PC-9 (cell line): ENCODE measurements at regions not wholly inside any gene's neighbourhood (a gene's known extent, or its start where the extent isn't known, plus 50 kb on each side); places are given as distances from the start of the nearest gene placed in this dataset.

Experiments
- BruUV-seq: library from RNA; stranded (reverse); fragments of 400-500 nt; replicated peaks from 2 replicates; lab custom pipeline; 2021; lab: Mats Ljungman, UMichigan
- CTCF ChIA-PET: fragments of 300-600 bp; sonication (Branson Sonifier 250); formaldehyde crosslinking; loops from one replicate; lab custom pipeline; 2022; ENCODE audit warnings: antibody characterized with exemption; lab: Charles Lee
- POLR2A ChIA-PET: fragments of 300-600 bp; sonication (Branson Sonifier 250); formaldehyde crosslinking; loops from one replicate; lab custom pipeline; 2022; ENCODE audit warnings: antibody characterized with exemption; ENCODE audit not compliant: unreplicated experiment; lab: Charles Lee
- DNase-seq, 2 experiments: peaks; one replicate each; pipeline versions ENCODE4 v3.0.0 to v3.0.0-alpha.2; 2015 to 2022; ENCODE audit warnings: mixed read lengths in 1 of 2
- H2AFZ ChIP-seq: fragments of 200-600 bp; sonication (generic); 2 replicates; pipeline ENCODE4 v1.8.1; 2017; ENCODE audit warnings: antibody characterized with exemption
- H3F3A ChIP-seq: fragments of 200-600 bp; sonication (generic); 2 replicates; pipeline ENCODE4 v1.8.1; 2017; ENCODE audit warnings: antibody characterized with exemption, mild to moderate bottlenecking, low read depth; ENCODE audit not compliant: insufficient read depth
- H3K27ac ChIP-seq: fragments of 200-600 bp; sonication (generic); 2 replicates; pipeline ENCODE4 v1.6.1; 2016; ENCODE audit warnings: mixed run types
- H3K27me3 ChIP-seq: fragments of 200-600 bp; sonication (generic); 2 replicates; pipeline ENCODE4 v1.6.1; 2016; ENCODE audit warnings: low read depth, mixed run types; ENCODE audit not compliant: insufficient read depth
- H3K36me3 ChIP-seq: fragments of 200-600 bp; sonication (generic); 2 replicates; pipeline ENCODE4 v1.6.1; 2016; ENCODE audit warnings: low read depth, mixed run types
- H3K4me1 ChIP-seq: fragments of 200-600 bp; sonication (generic); replicated peaks from 2 replicates; pipeline ENCODE4 v1.6.1; 2016; ENCODE audit warnings: mixed run types; ENCODE audit not compliant: insufficient read depth
- H3K4me2 ChIP-seq: fragments of 200-600 bp; sonication (generic); 2 replicates; pipeline ENCODE4 v1.6.1; 2017; ENCODE audit warnings: mixed run types
- H3K4me3 ChIP-seq: fragments of 200-600 bp; sonication (generic); 2 replicates; pipeline ENCODE4 v1.6.1; 2016; ENCODE audit warnings: mixed run types
- H3K79me2 ChIP-seq: fragments of 200-600 bp; sonication (generic); 2 replicates; pipeline ENCODE4 v1.6.1; 2017; ENCODE audit warnings: low read depth, mixed run types
- H3K9me2 ChIP-seq: fragments of 200-600 bp; sonication (generic); 2 replicates; pipeline ENCODE4 v1.8.1; 2017; ENCODE audit warnings: mild to moderate bottlenecking; ENCODE audit not compliant: insufficient read depth
- H3K9me3 ChIP-seq: fragments of 200-600 bp; sonication (generic); 2 replicates; pipeline ENCODE4 v1.8.1; 2016; ENCODE audit warnings: low read depth; ENCODE audit not compliant: insufficient read depth
- H4K20me1 ChIP-seq: fragments of 200-600 bp; sonication (generic); 2 replicates; pipeline ENCODE4 v1.8.1; 2017; ENCODE audit not compliant: insufficient read depth
- CTCF ChIP-seq: fragments of 200-600 bp; sonication (generic); conservative IDR thresholded peaks from 2 replicates; pipeline ENCODE4 v1.6.1; 2017; ENCODE audit warnings: mixed run types, antibody characterized with exemption, mild to moderate bottlenecking, moderate library complexity
- EZH2 ChIP-seq: fragments of 200-600 bp; sonication (generic); IDR thresholded peaks from 2 replicates; pipeline ENCODE4 v1.8.0; 2017; ENCODE audit warnings: antibody characterized with exemption, low read depth
- intact Hi-C: fragments of 100-400 bp; cut with micrococcal nuclease; formaldehyde crosslinking; loops from one replicate; pipeline ENCODE4 v1.10.0; 2022; ENCODE audit not compliant: unreplicated experiment

- no peaks in the 10 kb centered on the region for H4K20me1 ChIP-seq
- H2AFZ ChIP-seq = no peak overlapping the region
- H3K36me3 ChIP-seq = no peaks in the 10 kb centered on the region
- H3F3A ChIP-seq = no peaks in the 10 kb centered on the region; the same call in 1 of the 2 replicates
- H3K4me1 ChIP-seq = peaks cover 12% of the 10 kb centered on the region; the same call in 1 of the 2 replicates
- ChIA-PET CTCF (no interaction called here), POLR2A (no interaction called here)
- no peaks in the 10 kb centered on the region for H3K27me3 ChIP-seq
- peaks cover 6% of the 10 kb centered on the region; the same call in 1 of the 2 replicates for H3K9me3 ChIP-seq
- H3K4me3 ChIP-seq = no peak overlapping the region
- H3K27ac ChIP-seq = no peak overlapping the region
- H3K79me2 ChIP-seq = no peaks in the 10 kb centered on the region
- DNase-seq = no peak
- no TSS peak for BruUV-seq
- no peak for TF ChIP-seq CTCF
- no peak for TF ChIP-seq EZH2
- intact Hi-C loops = no loop called here
- no peak overlapping the region for H3K4me2 ChIP-seq
- H3K9me2 ChIP-seq = no peaks in the 10 kb centered on the region
These were observed 336.6 kb upstream of the TBC1D5 start for GRCh38 chr3:18079062-18079461.

- TF ChIP-seq CTCF (no peak), EZH2 (no peak)
These were observed 334.9 kb upstream of the TBC1D5 start for GRCh38 chr3:18077128-18077840.

DNA sequence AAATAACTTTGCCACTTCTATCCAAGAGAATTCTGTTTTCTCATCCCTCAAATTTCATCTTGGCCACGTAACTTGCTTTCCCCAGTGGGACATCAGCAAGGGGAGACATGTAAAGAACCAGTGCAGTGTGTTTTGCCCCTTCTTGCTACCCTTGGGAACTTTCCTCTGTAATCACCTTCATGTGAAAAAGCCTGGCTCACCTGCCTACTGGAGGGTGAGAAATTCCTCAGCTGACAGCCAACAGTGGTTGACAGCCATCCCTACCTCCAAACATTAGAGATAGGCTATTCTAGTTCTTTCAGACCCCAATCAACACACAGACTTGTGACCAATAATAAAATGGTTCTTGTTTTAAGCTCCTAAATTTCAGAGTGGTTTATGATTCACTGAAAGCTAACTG, 333.9 kb upstream of the TBC1D5 start:
- Histone ChIP-seq H2AFZ (no peak overlapping the region; the same call in 1 of the 2 replicates), H3K27me3 (no peaks in the 10 kb centered on the region), H3K4me3 (no peak overlapping the region), H3K9me2 (no peaks in the 10 kb centered on the region), H3K9me3 (no peaks in the 10 kb centered on the region), H3K4me2 (no peak overlapping the region), H3K79me2 (no peaks in the 10 kb centered on the region), H3K36me3 (no peaks in the 10 kb centered on the region), H4K20me1 (no peaks in the 10 kb centered on the region), H3K27ac (no peak overlapping the region), H3K4me1 (peaks cover 12% of the 10 kb centered on the region; the same call in 1 of the 2 replicates), H3F3A (no peaks in the 10 kb centered on the region; the same call in 1 of the 2 replicates)
- intact Hi-C loops = no loop called here
- no peak for DNase-seq
- ChIA-PET POLR2A (no interaction called here), CTCF (no interaction called here)
- no peak for TF ChIP-seq CTCF
- no TSS peak for BruUV-seq

More at GRCh38 chr3:18077128-18077840, 334.9 kb upstream of the TBC1D5 start:
- intact Hi-C loops = no loop called here
- Histone ChIP-seq H3K79me2 (no peaks in the 10 kb centered on the region), H3K9me3 (no peaks in the 10 kb centered on the region), H3K4me1 (peaks cover 12% of the 10 kb centered on the region; the same call in 1 of the 2 replicates), H3K27ac (no peak overlapping the region), H3K27me3 (no peaks in the 10 kb centered on the region), H3K4me3 (no peak overlapping the region), H3F3A (no peaks in the 10 kb centered on the region; the same call in 1 of the 2 replicates), H3K36me3 (no peaks in the 10 kb centered on the region), H3K9me2 (no peaks in the 10 kb centered on the region), H4K20me1 (no peaks in the 10 kb centered on the region), H2AFZ (no peak overlapping the region), H3K4me2 (no peak overlapping the region)
- no peak for DNase-seq
- ChIA-PET POLR2A (no interaction called here), CTCF (no interaction called here)
- no TSS peak for BruUV-seq
